ENCODE measurements at regions not wholly inside any gene's neighbourhood (a gene's known extent, or its start where the extent isn't known, plus 50 kb on each side); places are given as distances from the start of the nearest gene placed in this dataset.

GRCh38 chr16:27723711-27724481 is 174.0 kb downstream of the KATNIP start:
- no peak overlapping the region for H3K4me3 ChIP-seq
- intact Hi-C loops (cut with DNase I): no loop called here
- ATAC-seq (no peak), DNase-seq (no peak)
- no peak for TF ChIP-seq CTCF (IDR thresholded peaks at IDR 0.05)
- no peak overlapping the region for H3K27ac ChIP-seq
- no peaks in the 10 kb centered on the region for H3K27me3 ChIP-seq (ENCODE audit: low read depth)
- no peaks in the 10 kb centered on the region for H3K9me3 ChIP-seq
- H3K36me3 ChIP-seq: peaks cover 17% of the 10 kb centered on the region
- H3K4me1 ChIP-seq: peaks cover 10% of the 10 kb centered on the region

- ATAC-seq (peak; percentile 54 to 55), DNase-seq (no peak)
- H3K27me3 ChIP-seq (ENCODE audit: low read depth): no peaks in the 10 kb centered on the region
- intact Hi-C loops (cut with DNase I): no loop called here
- H3K27ac ChIP-seq: no peak overlapping the region
- H3K4me3 ChIP-seq: no peak overlapping the region
- no peak for TF ChIP-seq CTCF (IDR thresholded peaks at IDR 0.05)
- H3K36me3 ChIP-seq: peaks cover 21% of the 10 kb centered on the region
- H3K4me1 ChIP-seq: peaks cover 13% of the 10 kb centered on the region
- no peaks in the 10 kb centered on the region for H3K9me3 ChIP-seq
Measured at GRCh38 chr16:27724482-27725235, 174.7 kb downstream of the KATNIP start.

- DNase-seq: no peak
- H3K4me3 ChIP-seq: no peak overlapping the region
- no peaks in the 10 kb centered on the region for H3K9me3 ChIP-seq
- peaks cover 17% of the 10 kb centered on the region for H3K4me1 ChIP-seq
- H3K36me3 ChIP-seq: peaks cover 24% of the 10 kb centered on the region
- H3K27ac ChIP-seq: no peak overlapping the region
- no peak for TF ChIP-seq CTCF (IDR thresholded peaks at IDR 0.05)
- no peaks in the 10 kb centered on the region for H3K27me3 ChIP-seq (ENCODE audit: low read depth)
- no peak for ATAC-seq
- intact Hi-C loops (cut with DNase I): no loop called here
Measured at GRCh38 chr16:27725236-27726000, 175.5 kb downstream of the KATNIP start.

GRCh38 chr16:27726621-27727261 is 176.8 kb downstream of the KATNIP start:
- Histone ChIP-seq H3K4me1 (peaks cover 17% of the 10 kb centered on the region), H3K9me3 (no peaks in the 10 kb centered on the region), H3K4me3 (no peak overlapping the region), H3K36me3 (peaks cover 24% of the 10 kb centered on the region), H3K27me3 (ENCODE audit: low read depth) (no peaks in the 10 kb centered on the region), H3K27ac (no peak overlapping the region)
- no peak for ATAC-seq
- intact Hi-C loops (cut with DNase I): no loop called here
- no peak for TF ChIP-seq CTCF (IDR thresholded peaks at IDR 0.05)
- DNase-seq: no peak

- intact Hi-C loops (cut with DNase I): no loop called here
- H3K36me3 ChIP-seq: peaks cover 24% of the 10 kb centered on the region
- H3K4me3 ChIP-seq: no peak overlapping the region
- no peak for TF ChIP-seq CTCF (IDR thresholded peaks at IDR 0.05)
- H3K27ac ChIP-seq: no peak overlapping the region
- H3K27me3 ChIP-seq (ENCODE audit: low read depth): no peaks in the 10 kb centered on the region
- H3K9me3 ChIP-seq: no peaks in the 10 kb centered on the region
- DNase-seq: no peak
- peaks cover 17% of the 10 kb centered on the region for H3K4me1 ChIP-seq
- ATAC-seq: no peak
Measured at GRCh38 chr16:27727941-27728340, 178.0 kb downstream of the KATNIP start.

All from lower lobe of right lung (tissue), 2 donors.